ENCODE measurements at regions not wholly inside any gene's neighbourhood (a gene's known extent, or its start where the extent isn't known, plus 50 kb on each side); places are given as distances from the start of the nearest gene placed in this dataset.

GRCh38 chr2:9772035-9772998 lies 71.0 kb upstream of the TAF1B start:
- DNase-seq (ENCODE audit: low read depth): no peak

- no peak for DNase-seq (ENCODE audit: low read depth)
Measured at GRCh38 chr2:9772999-9773902, 70.0 kb upstream of the TAF1B start.

- DNase-seq (ENCODE audit: low read depth): no peak
Measured at GRCh38 chr2:9773903-9774239, 69.4 kb upstream of the TAF1B start.

GRCh38 chr2:9774266-9774665 lies 69.0 kb upstream of the TAF1B start:
- no peak for DNase-seq (ENCODE audit: low read depth)

- DNase-seq (ENCODE audit: low read depth): no peak
Measured at GRCh38 chr2:9775351-9775750, 67.9 kb upstream of the TAF1B start.

- no peak for DNase-seq (ENCODE audit: low read depth)
Measured at GRCh38 chr2:9775999-9776712, 67.1 kb upstream of the TAF1B start.

GRCh38 chr2:9777081-9777480 lies 66.2 kb upstream of the TAF1B start:
- no peak for DNase-seq (ENCODE audit: low read depth)

GRCh38 chr2:9778012-9778411 lies 65.3 kb upstream of the TAF1B start:
- DNase-seq (ENCODE audit: low read depth): no peak

GRCh38 chr2:9778471-9779316 lies 64.6 kb upstream of the TAF1B start:
- no peak for DNase-seq (ENCODE audit: low read depth)

- DNase-seq (ENCODE audit: low read depth): no peak
Measured at GRCh38 chr2:9779596-9780264, 63.5 kb upstream of the TAF1B start.

- DNase-seq (ENCODE audit: low read depth): no peak
Measured at GRCh38 chr2:9780368-9781130, 62.7 kb upstream of the TAF1B start.

- no peak for DNase-seq (ENCODE audit: low read depth)
Measured at GRCh38 chr2:9781252-9781651, 62.0 kb upstream of the TAF1B start.

GRCh38 chr2:9782197-9782719 lies 61.0 kb upstream of the TAF1B start:
- no peak for DNase-seq (ENCODE audit: low read depth)

- DNase-seq (ENCODE audit: low read depth): no peak
Measured at GRCh38 chr2:9789371-9789770, 53.9 kb upstream of the TAF1B start.

GRCh38 chr2:9790702-9791225 lies 52.5 kb upstream of the TAF1B start:
- no peak for DNase-seq (ENCODE audit: low read depth)

- no peak for DNase-seq (ENCODE audit: low read depth)
Measured at GRCh38 chr2:9791711-9792110, 51.6 kb upstream of the TAF1B start.

- DNase-seq (ENCODE audit: low read depth): no peak
Measured at GRCh38 chr2:9793156-9793917, 49.9 kb upstream of the TAF1B start.
